ENCODE measurements at regions not wholly inside any gene's neighbourhood (a gene's known extent, or its start where the extent isn't known, plus 50 kb on each side); places are given as distances from the start of the nearest gene placed in this dataset.
"Not testable (repeated sequence)": the region's sequence is repeated elsewhere in the genome, so short reads cannot be mapped to it uniquely, and the experiment has no call there.

GRCh38 chr3:80424951-80425350 is 657.2 kb upstream of the ROBO1 start:
- no peak for DNase-seq

- no peak for DNase-seq
These were observed 640.4 kb upstream of the ROBO1 start for GRCh38 chr3:80408030-80408721.

GRCh38 chr3:80405618-80406017 is 637.8 kb upstream of the ROBO1 start:
- DNase-seq: no peak

- DNase-seq: no peak
These were observed 627.2 kb upstream of the ROBO1 start for GRCh38 chr3:80395023-80395422.

- DNase-seq: no peak
These were observed 623.8 kb upstream of the ROBO1 start for GRCh38 chr3:80391573-80391972.

GRCh38 chr3:80384811-80385210 is 617.0 kb upstream of the ROBO1 start:
- no peak for DNase-seq

GRCh38 chr3:80374423-80374822 is 606.6 kb upstream of the ROBO1 start:
- DNase-seq: no peak

- no peak for DNase-seq
These were observed 600.8 kb upstream of the ROBO1 start for GRCh38 chr3:80368616-80369015.

- DNase-seq: no peak
These were observed 599.2 kb upstream of the ROBO1 start for GRCh38 chr3:80366808-80367548.

GRCh38 chr3:80357761-80358160 is 590.0 kb upstream of the ROBO1 start:
- DNase-seq: no peak

GRCh38 chr3:80355144-80355543 is 587.3 kb upstream of the ROBO1 start:
- DNase-seq: no peak

GRCh38 chr3:80351201-80351600 is 583.4 kb upstream of the ROBO1 start:
- DNase-seq: no peak

- DNase-seq: no peak
These were observed 583.0 kb upstream of the ROBO1 start for GRCh38 chr3:80350771-80351170.

- no peak for DNase-seq
These were observed 570.6 kb upstream of the ROBO1 start for GRCh38 chr3:80338366-80338765.

- DNase-seq: no peak
These were observed 566.7 kb upstream of the ROBO1 start for GRCh38 chr3:80334534-80334933.

GRCh38 chr3:80331494-80332170 is 563.8 kb upstream of the ROBO1 start:
- DNase-seq: no peak

GRCh38 chr3:80314541-80314940 is 546.7 kb upstream of the ROBO1 start:
- DNase-seq: not testable (repeated sequence)

GRCh38 chr3:80308637-80309036 is 540.8 kb upstream of the ROBO1 start:
- DNase-seq: no peak

GRCh38 chr3:80307844-80308243 is 540.0 kb upstream of the ROBO1 start:
- no peak for DNase-seq

GRCh38 chr3:80297720-80298119 is 529.9 kb upstream of the ROBO1 start:
- no peak for DNase-seq

- DNase-seq: no peak
These were observed 517.6 kb upstream of the ROBO1 start for GRCh38 chr3:80285388-80285787.

GRCh38 chr3:80283783-80284182 is 516.0 kb upstream of the ROBO1 start:
- no peak for DNase-seq

- DNase-seq: no peak
These were observed 510.3 kb upstream of the ROBO1 start for GRCh38 chr3:80278056-80278455.

GRCh38 chr3:80275120-80275519 is 507.3 kb upstream of the ROBO1 start:
- DNase-seq: no peak
